ENCODE measurements at regions not wholly inside any gene's neighbourhood (a gene's known extent, or its start where the extent isn't known, plus 50 kb on each side); places are given as distances from the start of the nearest gene placed in this dataset.

- Histone ChIP-seq H3K27ac (replicated peaks in 1 of 4) (no peak overlapping the region), H3K9me3 (no peaks in the 10 kb centered on the region), H3K4me1 (no peaks in the 10 kb centered on the region), H3K4me3 (no peak overlapping the region), H3K27me3 (no peaks in the 10 kb centered on the region), H3K36me3 (no peaks in the 10 kb centered on the region)
- WGBS: 88% methylated on average over 2 of the region's 2 CpGs
- no peak for DNase-seq (ENCODE audit: extremely low spot score)
- intact Hi-C loops (cut with DNase I): no loop called here
- TF ChIP-seq POLR2A (IDR thresholded peaks at IDR 0.05; ENCODE audit: low read depth) (no peak), CTCF (IDR thresholded peaks at IDR 0.05) (no peak), EP300 (IDR thresholded peaks at IDR 0.05) (no peak), POLR2AphosphoS5 (IDR thresholded peaks at IDR 0.05) (no peak)
These were observed 72.5 kb upstream of the SLC38A4 start for GRCh38 chr12:46898152-46898931.

GRCh38 chr12:46898989-46899388 lies 73.2 kb upstream of the SLC38A4 start:
- WGBS: 92% methylated on average over 1 of the region's 1 CpG
- no peak for DNase-seq (ENCODE audit: extremely low spot score)
- H3K9me3 ChIP-seq: no peaks in the 10 kb centered on the region
- intact Hi-C loops (cut with DNase I): no loop called here
- no peaks in the 10 kb centered on the region for H3K27me3 ChIP-seq
- TF ChIP-seq POLR2A (IDR thresholded peaks at IDR 0.05; ENCODE audit: low read depth) (no peak), CTCF (IDR thresholded peaks at IDR 0.05) (no peak), POLR2AphosphoS5 (IDR thresholded peaks at IDR 0.05) (no peak), EP300 (IDR thresholded peaks at IDR 0.05) (no peak)
- no peaks in the 10 kb centered on the region for H3K4me1 ChIP-seq
- no peak overlapping the region for H3K4me3 ChIP-seq
- H3K36me3 ChIP-seq: no peaks in the 10 kb centered on the region
- no peak overlapping the region for H3K27ac ChIP-seq (replicated peaks in 1 of 4)

GRCh38 chr12:46900734-46901463 lies 75.1 kb upstream of the SLC38A4 start:
- no peak overlapping the region for H3K27ac ChIP-seq (replicated peaks in 1 of 4)
- TF ChIP-seq EP300 (IDR thresholded peaks at IDR 0.05) (no peak), CTCF (IDR thresholded peaks at IDR 0.05) (no peak)
- DNase-seq (ENCODE audit: extremely low spot score): no peak
- H3K4me3 ChIP-seq: no peak overlapping the region
- no peaks in the 10 kb centered on the region for H3K27me3 ChIP-seq
- WGBS: 75% methylated on average over 3 of the region's 3 CpGs
- H3K4me1 ChIP-seq: no peaks in the 10 kb centered on the region
- no peaks in the 10 kb centered on the region for H3K9me3 ChIP-seq
- intact Hi-C loops (cut with DNase I): no loop called here
- no peaks in the 10 kb centered on the region for H3K36me3 ChIP-seq

- Histone ChIP-seq H3K9me3 (no peaks in the 10 kb centered on the region), H3K36me3 (no peaks in the 10 kb centered on the region)
- WGBS: 44% methylated on average over 3 of the region's 3 CpGs
These were observed 75.8 kb upstream of the SLC38A4 start for GRCh38 chr12:46901464-46902205.

More at GRCh38 chr12:46901464-46902205, 75.8 kb upstream of the SLC38A4 start:
- intact Hi-C loops (cut with DNase I): no loop called here
- no peaks in the 10 kb centered on the region for H3K27me3 ChIP-seq
- no peak for DNase-seq (ENCODE audit: extremely low spot score)
- no peak overlapping the region for H3K27ac ChIP-seq (replicated peaks in 1 of 4)
- no peak overlapping the region for H3K4me3 ChIP-seq
- no peaks in the 10 kb centered on the region for H3K4me1 ChIP-seq
- TF ChIP-seq POLR2A (IDR thresholded peaks at IDR 0.05; ENCODE audit: low read depth) (no peak), CTCF (IDR thresholded peaks at IDR 0.05) (no peak), POLR2AphosphoS5 (IDR thresholded peaks at IDR 0.05) (no peak), EP300 (IDR thresholded peaks at IDR 0.05) (no peak)

Data from esophagus muscularis mucosa (tissue), 4 donors.